ENCODE measurements at regions not wholly inside any gene's neighbourhood (a gene's known extent, or its start where the extent isn't known, plus 50 kb on each side); places are given as distances from the start of the nearest gene placed in this dataset.

DNA sequence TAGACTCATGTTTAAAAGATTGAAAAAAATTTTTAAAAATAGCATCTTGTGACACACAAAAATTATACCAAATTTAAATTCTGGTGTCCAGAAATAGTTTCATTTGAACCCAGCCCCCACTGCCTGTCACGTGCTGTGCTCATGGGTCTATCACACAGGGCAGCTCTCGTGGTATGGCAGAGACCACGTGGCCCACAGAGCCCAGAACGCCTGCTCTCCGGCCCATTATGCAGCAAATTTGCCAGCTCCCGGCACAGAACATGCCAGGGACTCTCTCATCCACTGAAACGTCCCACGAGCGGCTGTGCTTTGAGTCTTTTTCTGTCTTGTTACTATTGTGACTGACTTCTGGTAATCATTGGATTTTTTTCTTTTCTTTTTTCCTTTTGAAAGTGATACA, 224.3 kb downstream of the TTLL2 start:
- peaks cover 0 to 60% (median 7%) of the 10 kb centered on the region in 4 donors for H3K4me1 ChIP-seq
- H3K9me3 ChIP-seq: peaks cover 0 to 8% (median 0%) of the 10 kb centered on the region in 4 donors
- 66 to 69% methylated on average over 9 of the region's 9 CpGs for WGBS, 2 donors
- H3K36me3 ChIP-seq: no peaks in the 10 kb centered on the region
- H3K27ac ChIP-seq: peak overlapping the region in 2 of 4 donors; percentile 74
- no peak overlapping the region for H3K4me3 ChIP-seq
- TF ChIP-seq EP300 (IDR thresholded peaks at IDR 0.05) (peak in 1 of 2 donors; percentile 16), POLR2A (IDR thresholded peaks at IDR 0.05) (no peak)
- TF ChIP-seq, protein P1, sequence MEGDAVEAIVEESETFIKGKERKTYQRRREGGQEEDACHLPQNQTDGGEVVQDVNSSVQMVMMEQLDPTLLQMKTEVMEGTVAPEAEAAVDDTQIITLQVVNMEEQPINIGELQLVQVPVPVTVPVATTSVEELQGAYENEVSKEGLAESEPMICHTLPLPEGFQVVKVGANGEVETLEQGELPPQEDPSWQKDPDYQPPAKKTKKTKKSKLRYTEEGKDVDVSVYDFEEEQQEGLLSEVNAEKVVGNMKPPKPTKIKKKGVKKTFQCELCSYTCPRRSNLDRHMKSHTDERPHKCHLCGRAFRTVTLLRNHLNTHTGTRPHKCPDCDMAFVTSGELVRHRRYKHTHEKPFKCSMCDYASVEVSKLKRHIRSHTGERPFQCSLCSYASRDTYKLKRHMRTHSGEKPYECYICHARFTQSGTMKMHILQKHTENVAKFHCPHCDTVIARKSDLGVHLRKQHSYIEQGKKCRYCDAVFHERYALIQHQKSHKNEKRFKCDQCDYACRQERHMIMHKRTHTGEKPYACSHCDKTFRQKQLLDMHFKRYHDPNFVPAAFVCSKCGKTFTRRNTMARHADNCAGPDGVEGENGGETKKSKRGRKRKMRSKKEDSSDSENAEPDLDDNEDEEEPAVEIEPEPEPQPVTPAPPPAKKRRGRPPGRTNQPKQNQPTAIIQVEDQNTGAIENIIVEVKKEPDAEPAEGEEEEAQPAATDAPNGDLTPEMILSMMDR (IDR thresholded peaks at IDR 0.05): no peak
- no peaks in the 10 kb centered on the region for H3K27me3 ChIP-seq
- peak in 1 of 2 donors; percentile 49 for DNase-seq (ENCODE audit: low spot score in 2 of 2)

DNA sequence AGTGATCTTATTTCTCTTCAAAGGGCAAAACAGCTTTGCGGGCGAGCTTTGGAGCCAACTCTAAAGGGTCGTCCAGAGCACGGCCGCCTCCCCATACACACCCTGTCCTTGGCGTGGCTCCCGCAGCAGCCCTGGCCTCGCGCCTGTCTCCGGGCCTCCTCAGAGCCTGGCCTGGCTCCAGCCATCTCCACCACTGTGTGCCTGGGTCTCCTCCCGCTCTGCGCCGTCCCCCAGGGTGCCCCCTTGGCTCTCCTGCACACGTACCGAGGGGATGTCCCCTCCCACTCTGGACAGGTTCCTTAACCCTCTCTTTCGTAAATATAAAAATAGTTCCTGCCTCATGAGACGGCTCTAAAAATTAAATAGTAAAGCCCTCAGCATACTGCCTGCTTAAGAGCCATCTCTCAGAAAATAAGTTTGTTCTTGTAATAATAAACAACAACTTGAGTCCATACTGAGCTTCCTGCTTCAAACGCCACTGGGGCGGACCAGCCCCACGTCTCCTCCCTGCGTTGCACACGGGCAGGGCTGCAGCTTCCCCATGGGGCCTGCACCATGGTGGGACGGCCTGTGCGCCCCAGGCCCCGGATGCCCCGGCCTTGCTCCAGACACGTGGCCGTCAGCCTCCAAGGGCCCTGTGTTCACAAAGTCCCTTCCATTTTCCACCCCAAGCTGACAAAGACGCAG, 226.2 kb downstream of the TTLL2 start:
- Histone ChIP-seq H3K36me3 (no peaks in the 10 kb centered on the region), H3K4me3 (no peak overlapping the region), H3K27me3 (no peaks in the 10 kb centered on the region), H3K4me1 (peaks cover 0 to 60% (median 7%) of the 10 kb centered on the region in 4 donors), H3K9me3 (peaks cover 0 to 22% (median 4%) of the 10 kb centered on the region in 4 donors), H3K27ac (peak overlapping the region; percentile 65 to 91 (median 84))
- peak; percentile 88 for DNase-seq (ENCODE audit: low spot score in 2 of 2)
- TF ChIP-seq, protein P1 (IDR thresholded peaks at IDR 0.05): no peak
- TF ChIP-seq EP300 (IDR thresholded peaks at IDR 0.05) (peak in 1 of 2 donors; percentile 75), POLR2A (IDR thresholded peaks at IDR 0.05) (no peak)
- WGBS, 2 donors: 33 to 37% methylated on average over 29 of the region's 29 CpGs

DNA sequence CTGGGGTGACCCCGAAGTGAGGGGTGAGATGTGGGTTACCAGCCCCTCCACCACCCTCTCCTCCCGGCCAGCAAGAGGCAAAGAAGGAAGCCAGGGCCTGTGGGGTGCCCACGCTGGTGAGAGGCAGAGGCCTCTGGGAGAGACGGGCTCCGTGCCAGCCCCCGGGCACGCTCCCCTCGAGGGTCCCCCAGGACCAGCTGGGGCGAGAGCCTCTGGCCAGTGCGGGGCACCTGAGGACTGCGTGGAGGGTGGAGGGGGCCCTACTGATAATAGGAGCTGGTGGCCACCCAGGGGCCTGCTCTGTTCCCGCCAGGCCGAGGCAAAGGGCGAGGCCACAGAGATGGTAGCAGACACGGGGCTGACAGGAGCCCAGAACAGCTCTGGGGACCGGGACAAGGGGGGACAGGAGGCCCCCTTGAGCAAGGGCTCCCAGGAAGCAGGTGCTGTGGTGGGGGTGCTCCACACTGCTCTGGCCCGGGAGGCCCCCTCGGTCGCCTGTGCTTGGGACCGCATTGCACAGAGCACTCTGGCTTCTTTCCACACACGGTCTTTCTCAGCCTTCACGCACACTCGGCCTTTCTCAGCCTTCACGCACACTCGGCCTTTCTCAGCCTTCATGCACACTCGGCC, 226.9 kb downstream of the TTLL2 start:
- no peak overlapping the region for H3K4me3 ChIP-seq
- WGBS, 2 donors: 82 to 84% methylated on average over 21 to 25 of the region's 26 CpGs
- no peak for DNase-seq (ENCODE audit: low spot score in 2 of 2)
- H3K4me1 ChIP-seq: peaks cover 0 to 60% (median 7%) of the 10 kb centered on the region in 4 donors
- TF ChIP-seq EP300 (IDR thresholded peaks at IDR 0.05): no peak
- TF ChIP-seq, protein P1 (IDR thresholded peaks at IDR 0.05): no peak
- no peak for TF ChIP-seq POLR2A (IDR thresholded peaks at IDR 0.05)
- peaks cover 0 to 26% (median 6%) of the 10 kb centered on the region in 4 donors for H3K9me3 ChIP-seq
- no peaks in the 10 kb centered on the region for H3K27me3 ChIP-seq
- H3K36me3 ChIP-seq: no peaks in the 10 kb centered on the region
- peak overlapping the region; percentile 65 to 91 (median 84) for H3K27ac ChIP-seq

DNA sequence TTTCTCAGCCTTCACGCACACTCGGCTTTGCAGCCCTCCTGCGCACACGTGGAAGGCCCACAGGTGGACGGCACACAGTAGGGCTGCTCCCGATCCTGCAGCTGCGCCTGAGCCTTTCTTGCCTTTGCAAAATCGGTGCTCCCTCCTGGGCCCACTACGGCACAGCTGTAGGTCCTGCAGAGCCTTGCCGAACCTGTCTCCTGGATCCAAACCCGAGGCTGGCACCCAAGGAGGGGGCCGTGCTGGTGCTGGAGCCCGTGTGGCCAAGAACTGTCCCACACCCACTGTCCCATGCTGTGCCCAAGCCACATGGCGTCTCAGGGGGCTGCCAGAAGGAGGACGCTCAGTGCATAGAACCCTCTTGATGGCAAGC, 227.4 kb downstream of the TTLL2 start:
- peak overlapping the region in 3 of 4 donors; percentile 65 to 91 (median 90) for H3K27ac ChIP-seq
- no peak for DNase-seq (ENCODE audit: low spot score in 2 of 2)
- no peaks in the 10 kb centered on the region for H3K27me3 ChIP-seq
- TF ChIP-seq EP300 (IDR thresholded peaks at IDR 0.05) (no peak), POLR2A (IDR thresholded peaks at IDR 0.05) (no peak)
- TF ChIP-seq, protein P1 (IDR thresholded peaks at IDR 0.05): no peak
- no peaks in the 10 kb centered on the region for H3K36me3 ChIP-seq
- whole genome bisulfite sequencing, 2 donors: 90 to 95% methylated on average over 15 of the region's 15 CpGs
- H3K4me3 ChIP-seq: no peak overlapping the region
- H3K9me3 ChIP-seq: peaks cover 0 to 22% (median 6%) of the 10 kb centered on the region in 4 donors
- H3K4me1 ChIP-seq: peaks cover 0 to 57% (median 7%) of the 10 kb centered on the region in 4 donors

Measured in tibial nerve (tissue), 4 donors.